ENCODE measurements at regions not wholly inside any gene's neighbourhood (a gene's known extent, or its start where the extent isn't known, plus 50 kb on each side); places are given as distances from the start of the nearest gene placed in this dataset.

GRCh38 chr6:138580801-138581200 lies 81.5 kb upstream of the NHSL1 start:
- TF ChIP-seq FOXM1 (IDR thresholded peaks at IDR 0.05; ENCODE audit: borderline replicate concordance) (no peak), LEF1 (IDR thresholded peaks at IDR 0.05; ENCODE audit: borderline replicate concordance) (no peak), SUZ12 (IDR thresholded peaks at IDR 0.05) (no peak), HDGF (IDR thresholded peaks at IDR 0.05; ENCODE audit: borderline replicate concordance) (no peak), PKNOX1 (IDR thresholded peaks at IDR 0.05) (no peak), FOXA1 (IDR thresholded peaks at IDR 0.05) (no peak)
